Esophagus muscularis mucosa (tissue), 3 donors: ENCODE measurements at regions not wholly inside any gene's neighbourhood (a gene's known extent, or its start where the extent isn't known, plus 50 kb on each side); places are given as distances from the start of the nearest gene placed in this dataset.

Experiments used
- EP300 ChIP-seq: sonication (generic); formaldehyde crosslinking; IDR thresholded peaks from one replicate; pipeline ENCODE4 v1.6.1; 2017; ENCODE audit warnings: antibody characterized with exemption
- POLR2AphosphoS5 ChIP-seq, 2 donors: sonication (generic); formaldehyde crosslinking; IDR thresholded peaks; one replicate each; pipeline ENCODE4 v1.6.1; 2017; ENCODE audit warnings: antibody characterized with exemption in 2 of 2

DNA sequence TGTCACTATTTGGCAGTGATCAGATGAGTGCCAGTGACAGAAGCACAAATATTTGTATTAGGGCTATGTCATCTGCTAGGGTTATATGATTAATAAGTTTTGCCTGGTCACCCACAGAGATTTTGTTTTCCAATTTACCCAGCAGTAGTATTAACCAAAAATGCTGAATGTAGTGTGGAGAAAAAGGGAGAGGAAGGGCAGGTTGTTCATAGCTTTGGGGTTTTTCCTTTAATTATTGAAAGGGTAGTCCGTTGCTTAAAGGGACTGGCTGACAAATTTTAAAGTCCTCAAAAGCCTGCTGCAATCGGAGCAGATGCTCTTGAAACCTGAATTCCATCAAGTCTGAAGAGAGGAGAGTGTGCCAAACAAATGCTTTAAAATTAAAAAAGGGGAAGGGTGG is 237.9 kb upstream of the CCDC196 start:
- TF ChIP-seq POLR2AphosphoS5 (IDR thresholded peaks at IDR 0.05) (no peak), EP300 (no peak)
